ENCODE measurements at regions not wholly inside any gene's neighbourhood (a gene's known extent, or its start where the extent isn't known, plus 50 kb on each side); places are given as distances from the start of the nearest gene placed in this dataset.

DNA sequence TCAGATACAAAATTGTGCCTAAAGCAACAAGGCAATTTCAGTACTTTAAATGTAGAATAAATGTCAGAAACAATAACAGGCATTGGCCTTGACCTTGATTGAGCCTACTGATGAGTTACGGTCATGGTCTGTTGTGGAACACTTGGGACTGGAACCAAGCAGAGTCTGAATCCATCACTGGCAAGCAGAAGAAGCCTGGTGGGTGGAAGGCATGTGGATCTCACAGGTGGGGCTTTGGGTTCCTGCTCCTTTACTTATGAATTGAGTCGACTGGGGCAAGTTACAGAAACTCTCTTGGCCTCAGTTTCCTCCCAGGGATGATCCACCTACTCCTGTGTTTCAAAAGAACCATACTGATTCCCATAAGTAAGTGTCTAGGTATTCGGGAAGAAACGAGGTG lies 102.3 kb downstream of the KCNF1 start:
- Histone ChIP-seq H3K4me1 (ENCODE audit: control insufficient read depth in 2 of 3, insufficient read depth in 2 of 3, low read depth in 1 of 3, low read length in 3 of 3) (no peaks in the 10 kb centered on the region), H3K27me3 (ENCODE audit: control insufficient read depth, insufficient read depth, low read length) (no peaks in the 10 kb centered on the region), H3K9me3 (ENCODE audit: control insufficient read depth in 2 of 3, insufficient read depth in 1 of 3, low read length in 3 of 3) (peaks cover 0 to 7% (median 3%) of the 10 kb centered on the region in 3 donors), H3K9ac (ENCODE audit: low read length in 3 of 3) (no peak overlapping the region), H3K4me3 (ENCODE audit: low read length in 3 of 3) (no peak overlapping the region), H3K36me3 (ENCODE audit: control insufficient read depth in 2 of 3, insufficient read depth in 3 of 3, low read length in 3 of 3) (no peaks in the 10 kb centered on the region), H3K27ac (ENCODE audit: low read depth in 2 of 2, low read length in 2 of 2) (no peak overlapping the region)
- FAIRE-seq (no peak), DNase-seq (no peak)
- intact Hi-C loops (cut with DNase I) = no loop called here
- TF ChIP-seq, protein P1, sequence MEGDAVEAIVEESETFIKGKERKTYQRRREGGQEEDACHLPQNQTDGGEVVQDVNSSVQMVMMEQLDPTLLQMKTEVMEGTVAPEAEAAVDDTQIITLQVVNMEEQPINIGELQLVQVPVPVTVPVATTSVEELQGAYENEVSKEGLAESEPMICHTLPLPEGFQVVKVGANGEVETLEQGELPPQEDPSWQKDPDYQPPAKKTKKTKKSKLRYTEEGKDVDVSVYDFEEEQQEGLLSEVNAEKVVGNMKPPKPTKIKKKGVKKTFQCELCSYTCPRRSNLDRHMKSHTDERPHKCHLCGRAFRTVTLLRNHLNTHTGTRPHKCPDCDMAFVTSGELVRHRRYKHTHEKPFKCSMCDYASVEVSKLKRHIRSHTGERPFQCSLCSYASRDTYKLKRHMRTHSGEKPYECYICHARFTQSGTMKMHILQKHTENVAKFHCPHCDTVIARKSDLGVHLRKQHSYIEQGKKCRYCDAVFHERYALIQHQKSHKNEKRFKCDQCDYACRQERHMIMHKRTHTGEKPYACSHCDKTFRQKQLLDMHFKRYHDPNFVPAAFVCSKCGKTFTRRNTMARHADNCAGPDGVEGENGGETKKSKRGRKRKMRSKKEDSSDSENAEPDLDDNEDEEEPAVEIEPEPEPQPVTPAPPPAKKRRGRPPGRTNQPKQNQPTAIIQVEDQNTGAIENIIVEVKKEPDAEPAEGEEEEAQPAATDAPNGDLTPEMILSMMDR (IDR thresholded peaks at IDR 0.05; ENCODE audit: borderline replicate concordance, extremely low read depth, insufficient read depth) = no peak

DNA sequence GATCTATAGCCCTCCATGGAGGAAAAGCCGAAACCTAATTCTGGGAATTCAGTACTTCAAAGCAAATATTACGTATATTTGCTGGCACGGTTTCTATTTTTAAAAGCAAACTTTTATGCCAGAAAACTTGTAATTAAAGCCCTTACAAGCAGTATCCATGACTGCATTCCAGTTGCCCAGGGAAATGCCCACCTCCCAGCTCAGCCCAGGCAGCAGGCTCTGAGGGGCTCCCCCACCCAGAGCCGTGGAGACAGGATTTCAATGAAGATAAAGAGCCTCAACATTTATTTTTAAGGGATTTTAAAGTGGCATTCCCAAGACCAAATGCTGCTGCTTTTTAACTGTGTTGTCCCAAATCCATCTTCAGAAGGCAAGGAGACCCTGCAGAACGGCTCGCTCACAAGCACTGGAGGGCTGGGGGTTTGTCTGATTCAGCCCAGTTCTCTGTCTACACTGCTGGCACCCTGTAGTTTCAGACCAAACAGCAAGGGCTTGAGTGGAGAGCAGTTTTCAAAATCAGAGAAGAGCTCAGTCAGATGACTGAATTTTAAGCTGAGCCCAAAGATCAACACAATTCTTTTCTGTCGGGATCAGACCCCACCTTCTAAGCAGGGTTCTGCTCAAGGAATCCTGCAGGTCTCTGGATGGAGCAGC lies 105.1 kb downstream of the KCNF1 start:
- DNase-seq (peak in 1 of 5 donors; percentile 4), FAIRE-seq (no peak)
- no peaks in the 10 kb centered on the region for H3K36me3 ChIP-seq (ENCODE audit: control insufficient read depth in 2 of 3, insufficient read depth in 3 of 3, low read length in 3 of 3)
- no peaks in the 10 kb centered on the region for H3K9me3 ChIP-seq (ENCODE audit: control insufficient read depth in 2 of 3, insufficient read depth in 1 of 3, low read length in 3 of 3)
- no peaks in the 10 kb centered on the region for H3K27me3 ChIP-seq (ENCODE audit: control insufficient read depth, insufficient read depth, low read length)
- H3K27ac ChIP-seq (ENCODE audit: low read depth in 2 of 2, low read length in 2 of 2) = no peak overlapping the region
- H3K4me1 ChIP-seq (ENCODE audit: control insufficient read depth in 2 of 3, insufficient read depth in 2 of 3, low read depth in 1 of 3, low read length in 3 of 3) = no peaks in the 10 kb centered on the region
- no peak overlapping the region for H3K9ac ChIP-seq (ENCODE audit: low read length in 3 of 3)
- no peak overlapping the region for H3K4me3 ChIP-seq (ENCODE audit: low read length in 3 of 3)
- TF ChIP-seq, protein P1 (IDR thresholded peaks at IDR 0.05; ENCODE audit: borderline replicate concordance, extremely low read depth, insufficient read depth) = no peak
- intact Hi-C loops (cut with DNase I) = no loop called here

DNA sequence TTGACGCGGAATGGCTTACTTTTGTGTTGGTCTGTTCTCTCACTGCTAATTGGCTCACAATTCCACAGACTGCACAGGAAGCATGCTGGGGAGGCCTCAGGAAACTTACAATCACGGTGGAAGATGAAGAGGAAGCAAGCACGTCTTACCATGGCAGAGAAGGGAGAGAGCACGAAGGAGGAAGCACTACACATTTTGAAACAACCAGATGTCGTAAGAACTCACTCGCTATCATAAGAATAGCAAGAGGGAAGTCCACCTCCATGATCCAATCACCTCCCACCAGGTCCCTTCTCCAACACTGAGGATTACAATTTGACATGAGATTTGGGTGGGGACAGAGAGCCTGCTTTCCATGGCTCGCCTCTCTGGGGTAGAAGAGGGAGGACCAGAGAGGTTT lies 106.2 kb downstream of the KCNF1 start:
- TF ChIP-seq, protein P1 (IDR thresholded peaks at IDR 0.05; ENCODE audit: borderline replicate concordance, extremely low read depth, insufficient read depth) = no peak
- H3K4me1 ChIP-seq (ENCODE audit: control insufficient read depth in 2 of 3, insufficient read depth in 2 of 3, low read depth in 1 of 3, low read length in 3 of 3) = no peaks in the 10 kb centered on the region
- no peaks in the 10 kb centered on the region for H3K36me3 ChIP-seq (ENCODE audit: control insufficient read depth in 2 of 3, insufficient read depth in 3 of 3, low read length in 3 of 3)
- no peaks in the 10 kb centered on the region for H3K27me3 ChIP-seq (ENCODE audit: control insufficient read depth, insufficient read depth, low read length)
- H3K27ac ChIP-seq (ENCODE audit: low read depth in 2 of 2, low read length in 2 of 2) = no peak overlapping the region
- H3K9me3 ChIP-seq (ENCODE audit: control insufficient read depth in 2 of 3, insufficient read depth in 1 of 3, low read length in 3 of 3) = no peaks in the 10 kb centered on the region
- DNase-seq = no peak
- H3K4me3 ChIP-seq (ENCODE audit: low read length in 3 of 3) = no peak overlapping the region
- no peak overlapping the region for H3K9ac ChIP-seq (ENCODE audit: low read length in 3 of 3)
- no peak for FAIRE-seq
- intact Hi-C loops (cut with DNase I) = no loop called here
